ENCODE measurements at regions not wholly inside any gene's neighbourhood (a gene's known extent, or its start where the extent isn't known, plus 50 kb on each side); places are given as distances from the start of the nearest gene placed in this dataset.

DNA sequence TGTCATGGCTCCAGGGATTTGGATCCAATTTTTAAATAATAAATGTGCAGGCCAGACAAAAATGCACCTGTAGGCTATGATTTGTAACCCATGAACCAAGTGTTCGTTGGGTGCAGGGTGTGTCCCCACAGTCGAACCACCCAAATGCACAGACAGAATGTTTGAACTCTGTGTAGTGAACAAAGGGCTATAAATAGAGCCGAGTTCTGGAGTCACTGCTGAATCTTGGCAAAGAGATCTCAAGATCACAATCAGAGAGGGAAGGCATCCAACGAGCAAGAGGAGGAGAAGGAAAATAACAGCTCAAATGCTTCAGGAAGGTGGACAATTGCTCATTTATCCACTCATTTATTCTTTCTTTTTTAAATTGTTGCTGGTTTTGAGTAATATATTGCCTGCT lies 547.9 kb downstream of the FGF9 start:
- Histone ChIP-seq H3K27ac (no peak overlapping the region), H3K9me3 (no peaks in the 10 kb centered on the region), H3K36me3 (no peaks in the 10 kb centered on the region), H3K27me3 (replicated peaks; ENCODE audit: insufficient read depth) (no peaks in the 10 kb centered on the region), H3K4me3 (no peak overlapping the region), H3K4me1 (ENCODE audit: control insufficient read depth in 1 of 2, low read depth in 2 of 2) (peaks cover 4 to 31% of the 10 kb centered on the region in 2 donors)
- no peak for DNase-seq (ENCODE audit: low spot score)
- TF ChIP-seq, protein P1, sequence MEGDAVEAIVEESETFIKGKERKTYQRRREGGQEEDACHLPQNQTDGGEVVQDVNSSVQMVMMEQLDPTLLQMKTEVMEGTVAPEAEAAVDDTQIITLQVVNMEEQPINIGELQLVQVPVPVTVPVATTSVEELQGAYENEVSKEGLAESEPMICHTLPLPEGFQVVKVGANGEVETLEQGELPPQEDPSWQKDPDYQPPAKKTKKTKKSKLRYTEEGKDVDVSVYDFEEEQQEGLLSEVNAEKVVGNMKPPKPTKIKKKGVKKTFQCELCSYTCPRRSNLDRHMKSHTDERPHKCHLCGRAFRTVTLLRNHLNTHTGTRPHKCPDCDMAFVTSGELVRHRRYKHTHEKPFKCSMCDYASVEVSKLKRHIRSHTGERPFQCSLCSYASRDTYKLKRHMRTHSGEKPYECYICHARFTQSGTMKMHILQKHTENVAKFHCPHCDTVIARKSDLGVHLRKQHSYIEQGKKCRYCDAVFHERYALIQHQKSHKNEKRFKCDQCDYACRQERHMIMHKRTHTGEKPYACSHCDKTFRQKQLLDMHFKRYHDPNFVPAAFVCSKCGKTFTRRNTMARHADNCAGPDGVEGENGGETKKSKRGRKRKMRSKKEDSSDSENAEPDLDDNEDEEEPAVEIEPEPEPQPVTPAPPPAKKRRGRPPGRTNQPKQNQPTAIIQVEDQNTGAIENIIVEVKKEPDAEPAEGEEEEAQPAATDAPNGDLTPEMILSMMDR (IDR thresholded peaks at IDR 0.05) = no peak
- ATAC-seq (ENCODE audit: insufficient number of reproducible peaks, low FRiP score, low read depth) = no peak

DNA sequence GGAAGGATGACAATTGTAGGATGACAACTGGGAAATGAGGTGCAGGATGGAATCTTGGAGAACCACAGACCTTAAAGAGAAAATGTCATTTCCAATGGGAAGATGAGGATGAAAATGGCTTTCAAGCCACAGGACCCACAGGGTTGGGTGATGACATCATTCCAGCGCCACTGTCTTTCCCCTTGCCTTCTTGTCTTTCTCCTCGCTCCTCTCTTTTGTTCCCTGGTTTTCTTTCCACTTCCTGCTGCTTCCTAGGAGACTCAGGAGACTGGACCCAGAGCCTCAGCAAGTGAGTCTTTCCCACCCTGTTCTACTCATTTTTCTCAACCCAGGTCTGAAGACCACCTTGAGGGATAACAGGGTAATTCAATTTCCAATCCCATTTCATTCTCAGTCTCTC lies 548.8 kb downstream of the FGF9 start:
- H3K4me3 ChIP-seq = no peak overlapping the region
- DNase-seq (ENCODE audit: low spot score) (no peak), ATAC-seq (ENCODE audit: insufficient number of reproducible peaks, low FRiP score, low read depth) (no peak)
- H3K9me3 ChIP-seq = no peaks in the 10 kb centered on the region
- H3K27me3 ChIP-seq (replicated peaks; ENCODE audit: insufficient read depth) = no peaks in the 10 kb centered on the region
- H3K36me3 ChIP-seq = no peaks in the 10 kb centered on the region
- H3K4me1 ChIP-seq (ENCODE audit: control insufficient read depth in 1 of 2, low read depth in 2 of 2) = peaks cover 4 to 31% of the 10 kb centered on the region in 2 donors
- no peak overlapping the region for H3K27ac ChIP-seq
- TF ChIP-seq, protein P1 (IDR thresholded peaks at IDR 0.05) = no peak

DNA sequence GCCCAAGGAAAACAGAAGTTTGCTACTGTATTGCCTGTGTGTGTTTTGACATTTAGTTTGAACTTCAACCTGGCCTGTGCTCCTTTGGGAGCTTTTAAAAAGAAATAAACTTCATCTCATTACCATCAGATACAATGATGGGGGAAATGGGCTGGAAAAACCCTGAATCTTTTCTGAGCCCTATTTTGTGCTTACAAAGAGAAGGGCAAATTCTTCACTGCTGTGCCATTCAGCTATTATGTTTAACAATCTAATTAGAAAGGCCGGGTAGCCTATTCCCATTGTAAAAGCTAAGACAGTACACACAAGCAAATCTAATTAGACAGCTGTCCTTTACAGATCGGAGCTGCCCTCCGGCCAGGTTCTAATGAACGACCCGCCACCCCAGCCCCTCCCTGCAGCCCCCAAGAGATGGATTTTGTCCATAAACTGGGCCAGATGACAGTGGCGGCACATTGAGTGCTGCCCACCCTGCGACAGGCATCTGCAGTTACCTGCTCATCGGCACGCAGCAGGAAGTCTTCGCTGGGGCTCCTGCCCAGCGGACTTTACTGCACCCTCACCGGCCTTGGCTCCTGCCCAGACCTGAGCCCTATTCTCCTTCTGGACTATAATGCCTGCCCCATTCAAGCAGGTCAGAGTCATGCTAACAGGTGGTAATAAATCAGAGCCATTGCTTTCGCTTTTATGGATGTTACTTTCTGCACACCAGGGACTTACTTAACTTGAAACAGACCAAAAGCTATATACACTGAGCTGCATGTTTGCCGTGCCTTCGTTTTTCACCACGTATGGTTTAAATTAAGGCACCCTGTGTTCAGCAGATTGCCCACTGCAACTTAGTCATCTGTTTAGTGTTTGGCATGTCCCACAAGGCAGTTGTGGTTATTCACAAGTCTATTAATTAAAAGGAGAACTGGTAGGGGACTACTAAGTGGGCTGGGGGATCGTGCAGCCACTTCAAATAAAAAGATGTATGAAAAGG lies 549.6 kb downstream of the FGF9 start:
- Histone ChIP-seq H3K27me3 (replicated peaks; ENCODE audit: insufficient read depth) (no peaks in the 10 kb centered on the region), H3K4me3 (no peak overlapping the region), H3K9me3 (no peaks in the 10 kb centered on the region), H3K4me1 (ENCODE audit: control insufficient read depth in 1 of 2, low read depth in 2 of 2) (peaks cover 4 to 31% of the 10 kb centered on the region in 2 donors), H3K27ac (no peak overlapping the region), H3K36me3 (no peaks in the 10 kb centered on the region)
- ATAC-seq (ENCODE audit: insufficient number of reproducible peaks, low FRiP score, low read depth) = no peak
- TF ChIP-seq, protein P1 (IDR thresholded peaks at IDR 0.05) = no peak
- DNase-seq (ENCODE audit: low spot score) = no peak

DNA sequence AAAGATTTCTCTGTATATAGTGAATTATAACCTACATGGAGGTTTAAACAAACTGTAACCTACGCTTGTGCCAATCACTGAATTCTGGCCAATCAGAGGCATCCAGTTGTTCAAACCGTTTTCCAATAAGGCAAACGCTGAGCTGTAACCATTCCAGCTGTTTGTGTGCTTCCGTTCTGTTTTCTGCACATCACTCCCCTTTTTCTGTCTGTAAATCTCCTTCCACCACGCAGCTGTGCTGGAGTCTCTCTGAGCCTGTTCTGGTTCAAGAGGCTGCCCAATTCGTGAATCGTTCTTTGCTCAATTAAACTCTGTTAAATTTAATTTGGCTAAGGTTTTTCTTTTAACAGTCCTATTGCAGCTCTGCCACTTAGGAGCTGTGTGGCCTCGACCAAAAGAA lies 552.5 kb downstream of the FGF9 start:
- DNase-seq (ENCODE audit: low spot score) = no peak
- Histone ChIP-seq H3K9me3 (no peaks in the 10 kb centered on the region), H3K27ac (no peak overlapping the region), H3K27me3 (replicated peaks; ENCODE audit: insufficient read depth) (no peaks in the 10 kb centered on the region), H3K4me1 (ENCODE audit: control insufficient read depth in 1 of 2, low read depth in 2 of 2) (peaks cover 4 to 12% of the 10 kb centered on the region in 2 donors), H3K36me3 (no peaks in the 10 kb centered on the region), H3K4me3 (no peak overlapping the region)
- TF ChIP-seq, protein P1 (IDR thresholded peaks at IDR 0.05) = no peak
- ATAC-seq (ENCODE audit: insufficient number of reproducible peaks, low FRiP score, low read depth) = no peak

DNA sequence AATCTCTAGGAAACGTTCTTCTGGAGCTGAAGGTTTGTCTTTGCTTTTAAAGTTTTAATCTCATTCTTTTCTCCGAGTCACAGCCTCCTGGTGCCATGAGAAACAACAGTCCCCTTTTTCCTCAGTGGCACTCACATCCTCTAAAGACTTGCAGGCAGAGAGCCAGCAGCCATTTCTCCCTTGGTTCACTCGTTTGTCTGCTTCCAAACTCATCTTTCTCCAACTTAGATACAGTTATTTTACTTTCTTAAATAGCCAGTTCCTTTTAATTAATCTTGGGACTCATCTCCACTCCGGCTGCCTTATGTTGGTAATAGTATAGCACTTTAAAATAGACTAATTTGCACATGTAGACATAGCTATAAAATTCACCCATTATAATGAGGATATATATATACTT lies 555.2 kb downstream of the FGF9 start:
- H3K27me3 ChIP-seq (replicated peaks; ENCODE audit: insufficient read depth) = no peaks in the 10 kb centered on the region
- H3K9me3 ChIP-seq = no peaks in the 10 kb centered on the region
- H3K4me3 ChIP-seq = no peak overlapping the region
- no peaks in the 10 kb centered on the region for H3K36me3 ChIP-seq
- ATAC-seq (ENCODE audit: insufficient number of reproducible peaks, low FRiP score, low read depth) = no peak
- TF ChIP-seq, protein P1 (IDR thresholded peaks at IDR 0.05) = no peak
- no peak for DNase-seq (ENCODE audit: low spot score)
- no peak overlapping the region for H3K27ac ChIP-seq
- H3K4me1 ChIP-seq (ENCODE audit: control insufficient read depth in 1 of 2, low read depth in 2 of 2) = no peaks in the 10 kb centered on the region
